HG03457 (cell line): ENCODE measurements at regions not wholly inside any gene's neighbourhood (a gene's known extent, or its start where the extent isn't known, plus 50 kb on each side); places are given as distances from the start of the nearest gene placed in this dataset.

ENCODE experiments used
- ATAC-seq: cut with Tn5 transposase; IDR thresholded peaks from one replicate; pipeline ENCODE4 v1.9.1; 2021; ENCODE audit warnings: moderate number of reproducible peaks; ENCODE audit not compliant: unreplicated experiment

DNA sequence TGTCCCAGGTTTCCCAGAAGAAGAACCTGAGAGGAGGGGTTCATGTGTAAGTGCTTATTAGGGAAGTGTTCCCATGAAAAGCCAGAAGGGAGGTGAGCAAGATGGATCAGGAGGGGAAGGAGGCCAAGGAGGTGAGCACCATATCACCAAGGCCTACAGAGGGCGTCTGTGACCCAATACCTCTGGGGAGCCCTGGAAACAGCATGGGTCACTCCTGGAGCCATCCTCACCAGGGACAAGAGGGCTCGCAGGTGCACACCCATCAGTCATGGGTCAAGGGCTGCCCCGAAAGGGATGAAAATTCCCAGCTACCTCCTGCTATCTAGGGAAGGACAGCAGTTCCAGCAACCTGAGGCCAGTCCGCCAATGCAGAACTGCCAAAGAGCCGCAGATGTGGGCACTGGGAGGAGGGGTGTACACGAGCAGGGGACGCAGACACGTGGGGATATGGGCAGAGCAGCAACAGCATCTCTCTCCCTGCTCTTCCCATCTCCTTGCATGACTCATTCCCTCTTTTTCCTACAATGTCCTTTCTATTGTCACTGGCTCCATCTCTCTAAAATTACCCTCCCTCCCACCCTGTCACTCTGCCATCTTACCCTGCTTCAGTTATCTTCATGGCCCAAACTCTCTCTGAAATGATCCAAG lies 167.6 kb upstream of the FSTL4 start:
- no peak for ATAC-seq

DNA sequence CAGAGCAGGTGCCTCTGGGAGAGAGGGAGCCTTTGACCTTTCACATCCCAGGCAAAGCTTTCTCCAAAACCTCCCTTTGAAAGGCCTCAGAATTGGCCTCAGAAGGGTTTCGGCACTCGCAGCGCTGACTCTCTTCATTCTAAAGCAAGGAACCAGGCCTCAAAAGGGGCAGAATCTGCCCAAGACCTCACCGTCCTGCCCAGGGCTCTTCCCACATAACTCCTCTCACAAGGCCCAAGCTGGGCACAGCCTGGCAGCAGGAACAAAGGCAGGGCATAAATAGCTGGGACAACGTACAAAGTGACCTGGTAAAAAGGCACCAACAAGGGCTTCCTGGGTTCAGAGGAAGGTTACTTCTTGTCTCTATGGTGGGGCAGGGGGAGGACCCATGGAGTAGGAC lies 166.3 kb upstream of the FSTL4 start:
- no peak for ATAC-seq

DNA sequence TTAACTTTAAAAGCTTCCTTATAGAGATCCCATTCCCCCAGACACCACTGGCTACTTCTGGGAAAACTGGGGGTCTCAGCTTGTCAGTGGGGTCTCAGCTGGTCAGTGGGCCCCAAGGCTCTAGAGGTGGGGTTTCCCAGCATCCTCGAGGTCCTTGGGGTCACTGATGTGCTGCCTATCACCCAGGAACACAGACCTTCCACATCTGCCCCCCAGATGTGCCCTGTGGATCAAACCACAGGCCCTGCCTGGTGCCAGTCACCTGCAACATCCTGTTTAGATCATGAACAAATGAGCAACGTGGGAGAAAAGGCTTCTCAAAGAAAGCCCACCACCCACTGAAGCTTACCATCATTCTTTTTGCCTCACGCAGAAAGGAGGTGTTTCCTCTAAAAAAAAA lies 165.6 kb upstream of the FSTL4 start:
- no peak for ATAC-seq

DNA sequence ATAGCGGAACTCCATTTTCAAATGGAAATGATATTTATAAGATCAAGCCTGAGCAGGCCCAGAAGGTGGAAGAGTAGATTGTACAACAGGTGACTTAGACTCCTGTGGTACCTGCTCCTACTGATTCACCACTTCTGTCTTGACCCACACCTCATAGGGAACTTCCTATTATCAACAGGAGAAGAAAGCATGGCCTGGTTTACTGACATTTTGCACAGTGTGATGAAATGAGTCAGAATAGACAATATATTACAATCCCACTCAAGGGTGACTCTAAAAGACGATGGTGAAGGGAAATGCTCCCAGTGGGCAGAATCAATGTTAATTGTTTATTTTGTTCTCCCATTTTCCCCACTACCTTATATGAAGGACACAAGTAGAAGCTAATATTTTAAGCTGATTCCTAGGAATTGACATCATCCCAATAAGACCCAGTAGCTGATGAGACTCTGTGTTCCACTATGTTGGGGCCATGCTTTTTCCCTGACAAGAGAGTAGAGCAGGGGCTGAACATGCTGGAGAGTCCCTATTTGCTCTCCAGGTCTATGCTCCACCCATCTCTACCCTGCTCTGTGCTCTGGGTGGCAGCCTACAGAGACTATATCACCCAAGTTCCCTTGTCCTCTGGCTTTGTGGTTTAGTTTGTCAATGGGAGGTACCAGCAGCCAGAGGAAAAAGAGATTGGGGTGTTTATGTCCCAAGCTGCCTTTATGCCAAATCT lies 163.4 kb upstream of the FSTL4 start:
- no peak for ATAC-seq

DNA sequence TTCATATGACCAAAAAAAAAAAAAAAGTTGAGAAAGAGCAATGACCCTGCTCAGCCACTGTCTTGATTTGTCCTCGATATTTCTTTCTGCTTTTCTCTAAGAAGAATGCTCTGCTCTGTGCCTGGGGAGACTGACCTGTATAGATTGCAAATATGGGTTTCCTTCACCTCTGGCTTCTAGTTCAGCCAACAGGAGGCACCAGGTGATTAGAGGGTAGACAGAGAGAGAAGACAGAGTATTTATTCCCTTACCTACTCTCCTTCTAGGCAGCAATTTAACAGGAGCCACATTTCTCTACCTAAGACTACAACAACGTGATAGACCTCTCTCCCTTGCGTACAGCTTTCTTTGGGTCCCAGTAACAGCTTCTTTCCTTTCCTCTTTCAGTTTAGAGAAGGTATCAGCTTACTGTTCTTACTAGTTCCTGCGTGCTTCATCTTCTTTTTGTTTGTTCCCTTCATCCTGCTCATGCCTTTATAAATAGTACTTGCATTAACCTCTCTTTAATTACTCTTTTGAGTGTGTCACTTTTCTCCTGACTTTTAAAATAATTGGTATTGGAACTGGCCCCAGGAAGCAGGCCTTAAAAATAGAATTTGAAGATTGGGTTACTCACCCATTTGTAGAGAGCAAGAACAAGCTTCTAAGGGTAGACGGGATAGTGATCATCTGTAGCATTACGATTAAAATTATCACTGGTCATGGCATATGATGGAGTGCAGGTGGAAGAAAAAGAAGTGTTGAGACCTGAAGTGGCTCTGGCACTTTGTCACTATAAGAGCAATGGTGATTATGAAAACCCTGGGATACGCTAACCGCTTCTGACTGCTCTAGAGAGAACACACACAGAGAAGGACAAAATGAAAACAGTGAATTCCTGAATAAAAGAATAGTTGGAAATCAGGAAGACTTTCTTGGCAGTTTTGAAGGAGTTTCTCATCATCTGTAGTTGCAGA lies 161.2 kb upstream of the FSTL4 start:
- no peak for ATAC-seq

DNA sequence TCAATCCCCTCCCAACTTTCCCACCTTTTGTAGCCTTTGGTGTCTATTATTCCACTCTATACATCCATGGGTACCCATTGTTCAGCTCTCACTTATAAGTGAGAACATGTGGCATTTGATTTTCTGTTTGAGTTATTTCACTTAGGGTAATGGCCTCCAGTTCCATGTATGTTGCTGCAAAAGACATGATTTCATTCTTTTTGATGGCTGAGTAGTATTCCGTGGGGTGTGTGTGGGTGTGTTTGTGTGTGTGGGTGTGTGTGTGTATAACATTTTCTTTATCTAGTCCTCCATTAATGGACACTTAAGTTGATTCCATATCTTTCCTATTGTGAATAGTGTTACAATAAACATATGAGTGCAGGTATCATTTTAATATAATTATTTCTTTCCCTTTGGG lies 157.5 kb upstream of the FSTL4 start:
- no peak for ATAC-seq

DNA sequence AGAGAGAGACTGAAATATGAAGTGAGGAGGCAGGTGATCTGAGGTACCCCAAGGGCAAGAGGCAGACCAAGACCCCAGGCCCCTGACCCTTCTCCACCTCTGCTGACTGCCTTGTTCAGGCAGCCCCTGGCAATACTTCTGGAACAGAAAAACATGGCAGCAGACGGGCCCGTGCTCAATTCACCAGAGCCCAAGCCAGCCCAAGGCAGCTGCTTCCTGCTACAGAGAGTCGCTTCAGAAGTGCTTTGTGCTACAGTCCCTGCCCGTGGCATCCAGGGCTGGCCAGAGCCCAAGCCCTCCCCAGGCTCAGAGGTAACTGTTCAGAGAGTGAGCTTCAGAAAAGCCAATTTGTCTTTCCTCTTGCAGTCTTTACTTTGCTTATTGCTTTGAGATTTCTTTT lies 151.4 kb upstream of the FSTL4 start:
- ATAC-seq, result no peak

DNA sequence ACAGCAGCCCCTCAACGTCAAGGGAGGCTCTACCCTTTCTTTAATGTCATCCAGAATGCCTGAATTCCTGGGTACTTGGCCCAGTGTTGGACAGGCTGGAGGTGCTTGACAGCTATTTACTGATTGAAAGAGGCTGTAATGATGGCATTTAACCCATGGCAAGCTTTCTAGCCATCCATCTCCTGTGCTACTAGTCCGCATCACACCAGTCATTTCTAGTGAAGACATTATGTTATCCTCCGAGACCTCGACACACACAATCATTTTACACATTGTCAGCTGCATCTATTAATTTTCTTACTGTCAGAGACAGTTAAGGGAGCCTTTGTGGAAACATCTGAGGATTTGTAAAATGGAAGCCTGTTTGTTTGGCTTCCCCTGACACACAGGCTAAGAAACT lies 149.3 kb upstream of the FSTL4 start:
- ATAC-seq, result no peak

DNA sequence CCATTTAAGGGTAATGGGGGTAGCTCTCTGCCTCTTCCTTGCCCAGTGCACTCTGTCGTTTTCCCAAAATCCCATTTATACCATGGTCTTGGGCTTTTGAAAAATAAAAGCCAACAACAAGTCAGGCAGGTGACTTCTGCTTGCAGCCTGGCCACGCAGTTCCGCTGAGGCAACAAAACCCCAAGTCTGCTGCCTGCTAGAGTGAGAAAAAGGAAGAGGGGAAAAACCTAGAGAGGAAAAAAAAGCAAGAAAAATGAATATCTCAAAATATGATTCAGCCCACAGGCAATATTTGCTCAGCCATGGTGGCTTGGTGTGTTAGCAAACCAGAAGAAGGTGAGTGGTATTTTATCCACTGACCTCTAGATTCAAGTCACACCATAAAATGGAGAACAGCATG lies 148.2 kb upstream of the FSTL4 start:
- ATAC-seq, result no peak

DNA sequence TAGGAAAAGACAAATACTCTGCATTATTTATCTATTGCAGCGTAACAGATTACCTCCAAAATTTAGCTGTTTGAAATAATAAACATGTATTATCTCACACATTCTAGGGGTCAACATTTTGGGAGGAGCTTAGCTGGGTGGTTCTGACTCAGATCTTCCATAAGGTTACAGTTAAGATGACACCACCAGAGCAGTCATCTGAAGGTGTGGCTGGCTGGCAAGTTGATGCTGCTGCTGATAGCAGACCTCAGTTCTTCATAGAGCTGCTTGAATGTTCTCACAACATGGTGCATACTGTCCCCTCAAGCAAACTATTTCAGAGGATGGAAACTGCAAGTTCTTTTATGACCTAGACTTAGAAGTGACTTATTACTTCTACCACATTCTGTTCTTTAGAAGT lies 146.3 kb upstream of the FSTL4 start:
- no peak for ATAC-seq

DNA sequence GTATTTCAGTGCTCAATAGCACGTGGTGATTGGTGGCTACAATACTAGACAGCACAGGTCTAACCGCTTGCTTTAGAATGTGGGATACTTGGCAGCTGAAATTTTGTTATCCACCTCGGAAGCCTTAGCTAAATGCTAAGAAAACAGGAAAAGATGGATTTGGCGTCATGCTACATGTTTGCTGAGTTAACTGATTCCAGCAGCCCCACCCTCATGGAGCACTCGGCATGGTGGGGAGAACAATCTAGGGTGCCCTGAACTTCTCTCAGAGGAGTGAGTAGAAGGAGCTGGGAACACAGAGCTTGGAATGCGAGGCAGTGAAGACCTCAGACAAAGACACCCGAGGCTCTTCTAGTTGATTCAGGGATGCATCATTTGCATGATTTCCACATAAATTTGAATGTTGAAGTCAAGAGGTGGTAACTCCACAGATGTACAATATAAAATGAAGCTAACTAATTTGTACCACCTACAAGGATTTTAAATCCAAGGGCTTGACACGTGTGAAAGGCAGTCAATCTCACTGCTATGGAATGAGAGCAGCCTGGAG lies 145.1 kb upstream of the FSTL4 start:
- ATAC-seq, result no peak

DNA sequence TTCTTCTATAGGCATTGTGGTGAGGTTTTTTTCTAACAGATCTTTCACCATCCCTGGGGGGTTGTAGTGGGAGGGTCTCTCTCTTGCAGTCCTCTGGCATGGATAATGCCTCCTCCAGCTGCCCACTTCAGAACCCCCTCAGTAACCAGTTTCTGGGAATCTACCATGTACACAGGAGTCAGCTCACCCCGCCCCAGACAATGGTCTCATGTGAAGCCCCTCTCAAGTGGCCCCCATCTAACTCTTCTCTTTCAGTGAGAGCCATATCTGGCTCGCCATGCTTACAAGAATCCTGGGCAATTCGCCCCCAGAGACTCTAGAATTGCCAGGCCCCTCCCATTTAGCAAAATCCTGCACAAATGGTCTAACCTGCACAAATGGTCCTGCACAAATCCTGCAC lies 144.4 kb upstream of the FSTL4 start:
- no peak for ATAC-seq

DNA sequence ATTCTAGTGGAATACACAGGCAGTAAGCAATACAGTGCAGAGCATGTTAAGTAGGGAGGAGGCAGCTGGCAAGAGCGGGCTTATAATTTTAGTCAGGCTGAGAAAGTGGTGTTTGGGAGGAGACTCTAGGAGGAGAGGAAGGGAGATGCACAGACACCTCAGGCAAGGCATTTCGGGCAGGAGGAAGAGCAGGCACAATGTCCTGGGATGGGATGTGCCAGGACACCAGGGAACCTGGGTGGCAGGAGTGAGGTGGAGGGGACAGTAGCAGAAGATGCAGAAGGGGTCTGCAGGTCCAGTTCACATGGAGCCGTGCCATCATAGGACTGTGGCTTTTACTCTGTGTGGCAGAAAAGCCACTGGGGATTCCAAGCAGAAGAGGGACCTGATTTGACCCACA lies 143.7 kb upstream of the FSTL4 start:
- ATAC-seq, result no peak

DNA sequence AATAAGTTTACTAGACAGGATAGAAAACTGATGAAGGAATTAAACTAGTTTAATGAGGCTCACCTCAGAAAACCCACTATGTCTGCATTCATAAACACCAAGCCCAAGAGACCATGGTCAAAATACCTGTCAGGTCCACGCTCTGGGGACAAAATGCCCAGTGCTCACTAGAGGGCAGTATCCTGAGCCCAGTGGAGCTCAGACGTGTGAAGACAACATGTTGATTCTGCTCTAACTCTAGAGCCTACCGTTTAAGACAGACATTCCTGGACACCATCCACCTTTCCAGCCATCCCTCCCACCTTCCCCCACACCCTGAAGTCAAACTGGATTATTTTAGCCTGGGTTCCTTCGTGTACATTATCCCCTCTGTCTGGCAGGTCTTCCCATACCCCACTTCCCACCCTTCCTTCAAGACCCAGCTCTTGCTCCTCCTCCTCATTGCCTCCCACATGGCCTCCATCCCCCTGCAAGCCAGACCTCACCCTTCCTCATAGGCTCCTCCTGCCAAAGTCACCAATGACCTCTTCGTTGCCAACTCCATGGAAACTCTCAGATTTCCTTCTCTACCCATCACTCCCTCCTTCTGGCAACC lies 142.3 kb upstream of the FSTL4 start:
- no peak for ATAC-seq

DNA sequence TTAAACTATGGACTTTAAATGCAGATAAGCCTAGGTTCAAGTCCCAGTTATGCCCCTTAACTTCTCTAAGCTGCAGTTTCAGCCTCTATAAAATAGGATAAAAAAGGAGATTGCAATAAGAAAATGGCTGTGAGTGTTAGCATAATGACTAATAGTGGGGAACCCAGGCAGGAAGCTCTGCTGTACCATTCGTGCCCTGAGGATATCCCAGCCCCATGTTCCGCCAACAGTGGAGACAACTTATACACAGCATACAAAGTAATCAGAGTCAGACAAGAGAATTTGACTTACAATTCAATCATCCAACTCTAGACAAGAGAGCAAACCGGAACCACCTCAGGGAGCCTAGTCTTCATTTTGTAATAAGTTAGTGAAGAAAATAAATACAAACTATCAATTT lies 141.5 kb upstream of the FSTL4 start:
- no peak for ATAC-seq

DNA sequence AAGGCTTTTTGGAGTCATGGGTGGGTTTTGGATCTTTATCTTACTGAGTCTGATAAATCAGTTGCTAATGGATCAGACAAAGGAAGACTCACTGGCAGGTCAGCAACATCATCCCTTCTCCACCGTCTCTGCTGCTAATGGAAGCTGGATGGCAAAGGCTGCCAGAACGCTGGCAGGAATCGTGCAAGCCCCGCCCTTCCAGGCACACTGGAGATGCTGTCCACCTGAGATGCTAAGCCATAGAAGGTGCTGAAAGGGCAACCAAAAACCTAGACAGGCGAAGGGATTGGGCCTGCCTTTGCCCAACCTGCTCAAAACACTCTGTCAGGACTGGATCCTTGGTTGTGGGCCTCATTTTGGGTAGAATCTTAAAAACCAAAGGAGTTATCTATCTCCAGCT lies 139.5 kb upstream of the FSTL4 start:
- no peak for ATAC-seq

DNA sequence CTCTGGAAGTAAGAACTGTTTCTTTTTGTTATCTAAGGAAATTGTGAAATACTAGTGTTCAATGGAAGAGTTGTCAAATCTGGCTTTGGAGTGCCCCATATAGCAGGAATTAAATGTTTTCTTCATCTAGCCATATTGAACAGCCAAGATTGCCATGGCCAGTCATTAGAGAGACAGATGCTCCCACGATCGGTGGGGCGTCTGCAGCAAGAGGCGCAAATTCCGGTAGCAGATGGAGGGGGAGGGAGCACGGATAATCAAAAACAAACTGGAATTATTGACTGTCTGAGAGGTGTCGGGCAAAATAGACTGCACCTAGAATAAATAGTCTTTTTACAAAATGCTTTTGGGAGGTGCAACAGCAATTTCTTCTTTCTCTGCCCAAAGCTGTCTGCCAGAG lies 139.1 kb upstream of the FSTL4 start:
- no peak for ATAC-seq

DNA sequence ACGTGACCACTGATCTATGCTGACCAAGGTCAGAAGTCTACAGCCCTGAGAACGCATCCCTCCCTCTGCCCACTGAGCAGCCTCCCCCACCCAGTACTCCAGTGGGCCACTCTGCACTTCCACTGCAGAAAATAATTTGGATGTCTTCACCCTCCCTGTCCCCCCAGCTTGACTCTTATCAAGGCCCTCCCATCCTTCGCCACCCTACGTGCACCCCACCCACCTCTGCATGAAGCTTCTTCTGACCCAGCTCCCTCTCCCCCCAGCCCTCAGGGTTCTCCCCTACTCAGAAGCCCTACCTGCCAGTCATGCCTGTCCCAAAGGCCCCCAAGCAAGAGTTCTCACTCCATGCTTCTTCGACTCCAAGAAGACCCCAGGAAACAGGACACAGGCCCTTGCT lies 138.5 kb upstream of the FSTL4 start:
- ATAC-seq, result no peak

DNA sequence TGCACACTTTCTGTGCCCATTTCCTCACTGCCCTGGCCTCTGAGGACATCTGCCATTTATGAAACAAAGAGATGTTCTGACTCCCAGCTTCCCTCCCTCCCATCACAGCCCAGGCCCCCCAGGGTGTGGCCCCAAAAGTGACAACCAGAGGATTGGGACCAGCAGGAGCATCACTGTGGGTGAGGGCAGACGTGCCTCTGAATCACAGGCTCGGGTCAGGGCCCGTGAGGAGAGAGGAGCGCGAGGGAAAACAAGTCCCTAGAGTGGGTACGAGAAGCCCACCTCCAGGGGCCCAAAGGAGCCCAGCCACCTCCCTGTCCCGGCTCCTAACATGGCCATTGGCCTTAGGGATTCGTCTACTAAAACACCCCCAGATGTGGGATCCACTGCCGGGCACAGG lies 138.0 kb upstream of the FSTL4 start:
- no peak for ATAC-seq

DNA sequence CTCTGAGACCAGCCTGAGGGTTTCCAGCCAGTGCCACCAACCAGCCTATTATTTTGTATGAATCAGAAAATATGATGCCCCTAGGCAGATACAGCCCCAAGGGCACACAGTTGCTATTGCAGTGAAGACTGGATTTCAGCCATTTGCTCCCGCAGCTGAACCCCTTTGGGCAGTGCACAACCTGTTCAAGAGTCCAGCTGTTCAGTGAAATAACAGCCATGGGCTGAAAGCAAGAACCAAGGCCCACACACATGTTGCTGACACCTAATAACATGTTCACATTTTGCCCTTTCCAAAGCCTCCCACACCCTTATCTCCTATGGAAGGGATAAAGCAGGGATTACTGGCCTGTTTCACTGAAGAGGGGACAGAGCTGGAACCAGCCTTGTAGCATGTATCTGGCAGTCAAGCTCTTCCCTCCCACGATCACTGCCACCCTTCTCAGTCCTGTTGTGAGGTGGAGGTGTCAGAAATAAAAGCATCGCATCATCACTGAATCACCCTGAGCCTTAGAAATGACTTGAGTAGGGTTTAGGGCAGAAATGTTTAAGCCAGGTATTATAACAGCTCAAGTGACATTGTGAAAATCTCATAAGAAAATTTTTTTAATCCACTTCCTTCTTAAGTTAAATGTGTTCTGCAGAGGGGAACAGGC lies 137.1 kb upstream of the FSTL4 start:
- ATAC-seq, result no peak

DNA sequence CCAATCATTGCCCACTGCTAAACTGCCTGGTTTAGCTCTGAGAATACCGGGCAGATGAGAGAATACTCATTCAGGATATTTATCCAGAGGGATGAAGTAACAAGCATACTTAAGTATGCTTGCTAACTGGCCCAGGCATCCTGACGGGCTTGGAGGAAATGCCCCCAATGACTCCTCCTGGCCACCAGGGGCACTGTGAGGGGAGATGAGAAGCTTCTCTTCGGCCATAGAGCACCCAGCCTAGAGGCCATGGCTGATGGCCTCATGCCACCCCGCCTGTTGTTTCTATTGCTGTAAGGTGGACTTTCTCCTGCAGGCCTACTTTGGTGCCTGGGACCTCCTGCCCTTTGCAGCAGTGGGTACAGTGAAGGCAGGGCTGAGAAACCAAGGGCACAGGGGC lies 134.5 kb upstream of the FSTL4 start:
- ATAC-seq, result no peak
